ENCODE measurements at regions not wholly inside any gene's neighbourhood (a gene's known extent, or its start where the extent isn't known, plus 50 kb on each side); places are given as distances from the start of the nearest gene placed in this dataset.

DNA sequence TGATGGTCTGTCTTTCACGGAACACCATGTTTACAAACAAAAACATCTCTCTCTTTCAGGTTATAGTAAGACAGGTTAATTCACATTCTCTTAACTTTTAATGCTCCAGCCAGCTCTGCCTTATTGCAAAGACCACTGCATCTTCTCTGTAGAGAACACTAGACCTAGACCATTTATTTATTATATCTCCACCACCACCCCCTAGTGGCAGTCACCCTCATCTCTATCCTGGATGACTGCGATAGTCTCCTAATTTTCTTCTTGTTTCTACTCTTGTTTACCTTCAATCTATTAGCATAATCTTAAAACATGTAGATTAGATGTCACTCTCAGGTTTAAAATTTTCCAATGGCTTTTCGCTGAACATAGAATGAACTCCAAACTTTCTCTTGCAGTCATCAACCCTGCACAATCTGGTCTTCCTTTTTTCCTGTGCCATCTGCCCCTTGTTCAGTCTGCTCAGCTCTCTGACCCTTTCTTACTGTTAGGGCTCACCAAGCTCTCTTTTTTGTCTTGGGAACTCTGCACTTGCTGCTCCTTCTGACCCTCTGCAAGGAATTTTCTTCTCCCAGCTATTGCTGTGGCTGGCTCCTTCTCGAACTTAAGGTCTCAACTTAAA is 155.6 kb downstream of the SQOR start:
- peaks cover 0 to 2% (median 0%) of the 10 kb centered on the region in 7 donors for H3K4me1 Mint-ChIP-seq
- peaks cover 2 to 45% (median 31%) of the 10 kb centered on the region in 5 donors for H3K27me3 Mint-ChIP-seq
- Histone ChIP-seq H3K4me1 (ENCODE audit: control insufficient read depth in 2 of 2, insufficient read depth in 2 of 2, low read length in 2 of 2) (no peaks in the 10 kb centered on the region), H3K4me3 (ENCODE audit: low read length) (no peak overlapping the region), H3K27ac (ENCODE audit: low read depth, low read length) (no peak overlapping the region), H3K27me3 (ENCODE audit: control insufficient read depth in 2 of 2, insufficient read depth in 2 of 2, low read length in 2 of 2) (no peaks in the 10 kb centered on the region), H3K9me3 (ENCODE audit: control insufficient read depth in 2 of 3, low read length in 3 of 3) (no peaks in the 10 kb centered on the region), H3K36me3 (ENCODE audit: control insufficient read depth in 2 of 3, insufficient read depth in 3 of 3, low read length in 3 of 3) (no peaks in the 10 kb centered on the region)
- H3K4me3 Mint-ChIP-seq = no peak overlapping the region
- ChIA-PET CTCF (interaction anchor here (1.5 kb wide), 1 partner anchor 85 kb away, joined by 4 read pairs; no protein-coding TSS in a partner anchor), POLR2A (no interaction called here)
- ATAC-seq (no peak), DNase-seq (peak in 1 of 9 donors; percentile 2)
- no peak overlapping the region for H3K27ac Mint-ChIP-seq
- no peaks in the 10 kb centered on the region for H3K36me3 Mint-ChIP-seq
- peaks cover 0 to 2% (median 0%) of the 10 kb centered on the region in 11 donors for H3K9me3 Mint-ChIP-seq
- intact Hi-C loops (cut with micrococcal nuclease) = loop anchor here (1.0 to 5.0 kb wide), 2 partner anchors 83 to 85 kb away; no protein-coding TSS in a partner anchor

DNA sequence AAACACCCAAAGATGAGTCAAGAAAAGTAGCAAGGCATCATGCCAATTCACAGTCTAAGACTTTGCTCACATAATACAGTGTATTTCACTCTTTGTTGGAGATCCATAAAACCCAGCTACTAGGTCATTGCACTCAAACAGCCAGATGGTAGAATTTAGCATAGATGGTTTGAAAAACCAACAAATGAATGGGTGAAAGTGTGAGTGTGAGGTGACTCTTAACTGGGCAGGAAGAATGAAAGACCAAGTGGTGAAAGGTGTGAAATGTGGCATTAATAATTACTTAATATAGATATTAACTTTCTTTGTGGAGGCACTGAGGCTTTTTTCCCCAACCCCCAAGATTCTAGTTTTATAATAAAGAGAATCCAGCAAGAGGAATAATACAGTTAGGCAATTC is 159.5 kb downstream of the SQOR start:
- Mint-ChIP-seq H3K27ac (no peak overlapping the region), H3K4me3 (no peak overlapping the region), H3K4me1 (peaks cover 0 to 2% (median 0%) of the 10 kb centered on the region in 7 donors), H3K9me3 (peaks cover 0 to 2% (median 0%) of the 10 kb centered on the region in 11 donors), H3K27me3 (peaks cover 6 to 47% (median 44%) of the 10 kb centered on the region in 5 donors), H3K36me3 (no peaks in the 10 kb centered on the region)
- Histone ChIP-seq H3K27ac (ENCODE audit: low read depth, low read length) (no peak overlapping the region), H3K4me1 (ENCODE audit: control insufficient read depth in 2 of 2, insufficient read depth in 2 of 2, low read length in 2 of 2) (no peaks in the 10 kb centered on the region), H3K27me3 (ENCODE audit: control insufficient read depth in 2 of 2, insufficient read depth in 2 of 2, low read length in 2 of 2) (no peaks in the 10 kb centered on the region), H3K4me3 (ENCODE audit: low read length) (no peak overlapping the region), H3K9me3 (ENCODE audit: control insufficient read depth in 2 of 3, low read length in 3 of 3) (no peaks in the 10 kb centered on the region), H3K36me3 (ENCODE audit: control insufficient read depth in 2 of 3, insufficient read depth in 3 of 3, low read length in 3 of 3) (no peaks in the 10 kb centered on the region)
- ATAC-seq = no peak
- ChIA-PET POLR2A (no interaction called here), CTCF (no interaction called here)
- no peak for DNase-seq
- intact Hi-C loops (cut with micrococcal nuclease) = loop anchor here in 1 of 2 donors (5.0 kb wide), 1 partner anchor 87 kb away; no protein-coding TSS in a partner anchor

DNA sequence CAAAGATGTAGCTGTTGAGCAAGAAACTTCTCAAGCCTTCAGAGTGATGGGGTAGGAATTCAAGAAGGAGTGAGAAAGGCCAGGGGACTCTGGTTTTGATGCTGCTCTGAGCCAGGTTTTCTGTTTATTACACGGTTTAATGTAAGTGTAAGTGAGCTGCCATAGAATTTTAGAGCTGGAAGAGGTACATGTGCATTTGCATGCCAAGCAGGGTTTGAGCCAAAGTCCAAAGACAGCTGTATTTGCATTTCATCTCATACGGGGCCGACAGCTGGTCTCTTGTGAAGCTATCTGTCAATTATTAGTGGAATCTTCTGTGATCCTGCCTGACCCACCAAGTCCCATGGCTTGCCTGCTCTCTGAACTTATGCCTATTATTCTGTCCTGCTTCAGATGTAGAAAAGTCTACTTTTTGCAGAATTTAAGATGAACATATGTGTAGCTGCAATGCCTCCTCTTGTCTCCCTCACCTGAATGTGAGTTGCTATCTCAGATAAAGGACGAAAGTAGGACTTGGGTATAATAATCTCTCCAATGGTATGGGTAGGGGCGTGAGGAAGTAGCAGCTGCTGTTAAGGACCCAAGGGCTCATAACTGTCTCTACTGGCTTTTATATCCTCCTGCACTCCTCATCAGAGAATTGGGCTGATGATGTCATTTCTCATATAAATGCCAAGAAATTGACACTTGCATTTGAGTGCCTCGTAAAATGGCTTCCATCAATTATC is 160.0 kb downstream of the SQOR start:
- intact Hi-C loops (cut with micrococcal nuclease) = loop anchor here in 1 of 2 donors (5.0 kb wide), 1 partner anchor 88 kb away; no protein-coding TSS in a partner anchor
- no peak for DNase-seq
- no peak for ATAC-seq

DNA sequence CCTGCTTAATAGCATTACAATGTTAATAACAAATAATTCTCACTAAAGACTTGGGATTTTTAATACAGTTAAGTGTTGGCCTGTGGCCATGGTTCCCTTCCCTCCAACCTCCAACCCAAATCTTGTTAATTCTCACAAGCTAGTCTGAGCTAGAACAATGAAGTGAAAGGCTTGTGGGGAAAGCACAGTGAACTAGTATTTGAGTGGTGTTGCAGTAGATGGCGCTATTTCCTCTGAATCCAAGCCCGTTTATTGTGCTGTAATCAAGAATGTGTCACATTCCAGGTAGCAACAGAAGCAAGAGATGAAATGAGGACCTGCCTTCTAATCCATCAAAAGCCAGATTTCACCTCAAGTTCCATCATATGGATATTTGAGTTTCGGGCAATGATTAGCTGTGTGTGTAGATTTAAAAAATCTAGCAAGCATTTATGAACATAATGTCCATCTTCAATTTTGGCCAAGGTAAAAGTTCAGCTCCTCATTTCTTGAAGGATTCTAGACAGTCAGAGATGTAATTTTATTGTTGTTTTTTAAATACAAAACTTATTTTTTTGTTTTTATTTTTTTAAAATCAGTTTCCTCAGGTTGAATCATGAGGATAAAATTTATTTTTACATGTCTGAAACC is 160.7 kb downstream of the SQOR start:
- H3K36me3 ChIP-seq (ENCODE audit: control insufficient read depth in 2 of 3, insufficient read depth in 3 of 3, low read length in 3 of 3) = no peaks in the 10 kb centered on the region
- no peaks in the 10 kb centered on the region for H3K27me3 ChIP-seq (ENCODE audit: control insufficient read depth in 2 of 2, insufficient read depth in 2 of 2, low read length in 2 of 2)
- Mint-ChIP-seq H3K4me3 (no peak overlapping the region), H3K27ac (no peak overlapping the region), H3K27me3 (peaks cover 6 to 53% (median 43%) of the 10 kb centered on the region in 5 donors), H3K9me3 (peaks cover 0 to 2% (median 0%) of the 10 kb centered on the region in 11 donors), H3K4me1 (peaks cover 0 to 2% (median 0%) of the 10 kb centered on the region in 7 donors), H3K36me3 (no peaks in the 10 kb centered on the region)
- ChIA-PET POLR2A (no interaction called here), CTCF (no interaction called here)
- no peaks in the 10 kb centered on the region for H3K9me3 ChIP-seq (ENCODE audit: control insufficient read depth in 2 of 3, low read length in 3 of 3)
- H3K27ac ChIP-seq (ENCODE audit: low read depth, low read length) = no peak overlapping the region
- DNase-seq (peak in 1 of 9 donors; percentile 3), ATAC-seq (no peak)
- no peak overlapping the region for H3K4me3 ChIP-seq (ENCODE audit: low read length)
- H3K4me1 ChIP-seq (ENCODE audit: control insufficient read depth in 2 of 2, insufficient read depth in 2 of 2, low read length in 2 of 2) = no peaks in the 10 kb centered on the region
- intact Hi-C loops (cut with micrococcal nuclease) = no loop called here

More for the DNA sequence above, 160.0 kb downstream of the SQOR start:
- Mint-ChIP-seq H3K4me1 (peaks cover 0 to 2% (median 0%) of the 10 kb centered on the region in 7 donors), H3K27me3 (peaks cover 6 to 50% (median 45%) of the 10 kb centered on the region in 5 donors), H3K4me3 (no peak overlapping the region), H3K27ac (no peak overlapping the region), H3K36me3 (no peaks in the 10 kb centered on the region), H3K9me3 (peaks cover 0 to 2% (median 0%) of the 10 kb centered on the region in 11 donors)
- Histone ChIP-seq H3K36me3 (ENCODE audit: control insufficient read depth in 2 of 3, insufficient read depth in 3 of 3, low read length in 3 of 3) (no peaks in the 10 kb centered on the region), H3K27ac (ENCODE audit: low read depth, low read length) (no peak overlapping the region), H3K27me3 (ENCODE audit: control insufficient read depth in 2 of 2, insufficient read depth in 2 of 2, low read length in 2 of 2) (no peaks in the 10 kb centered on the region), H3K9me3 (ENCODE audit: control insufficient read depth in 2 of 3, low read length in 3 of 3) (no peaks in the 10 kb centered on the region), H3K4me1 (ENCODE audit: control insufficient read depth in 2 of 2, insufficient read depth in 2 of 2, low read length in 2 of 2) (no peaks in the 10 kb centered on the region), H3K4me3 (ENCODE audit: low read length) (no peak overlapping the region)
- CTCF ChIA-PET = no interaction called here
- POLR2A ChIA-PET = no interaction called here

DNA sequence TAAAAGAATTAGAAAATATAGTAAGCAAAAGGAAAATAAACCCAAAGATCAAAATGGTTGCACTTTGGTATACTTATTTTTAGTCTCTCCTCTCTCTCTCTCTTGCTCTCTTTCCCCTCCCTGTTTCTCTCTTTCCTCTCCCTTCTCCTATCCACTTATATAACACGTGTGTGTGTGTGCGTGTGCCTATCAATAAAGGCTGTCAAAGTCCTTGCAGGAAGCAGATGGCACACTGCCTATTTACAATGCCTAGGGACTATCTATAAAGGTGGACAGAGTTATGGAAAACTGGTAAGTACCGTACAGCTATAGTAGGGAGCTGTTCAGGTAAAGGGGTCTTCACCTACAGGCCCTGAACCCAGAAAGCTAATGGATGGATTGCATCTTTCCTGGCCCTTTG is 161.6 kb downstream of the SQOR start:
- Histone ChIP-seq H3K4me1 (ENCODE audit: control insufficient read depth in 2 of 2, insufficient read depth in 2 of 2, low read length in 2 of 2) (no peaks in the 10 kb centered on the region), H3K9me3 (ENCODE audit: control insufficient read depth in 2 of 3, low read length in 3 of 3) (no peaks in the 10 kb centered on the region), H3K36me3 (ENCODE audit: control insufficient read depth in 2 of 3, insufficient read depth in 3 of 3, low read length in 3 of 3) (no peaks in the 10 kb centered on the region), H3K27ac (ENCODE audit: low read depth, low read length) (no peak overlapping the region), H3K4me3 (ENCODE audit: low read length) (no peak overlapping the region), H3K27me3 (ENCODE audit: control insufficient read depth in 2 of 2, insufficient read depth in 2 of 2, low read length in 2 of 2) (no peaks in the 10 kb centered on the region)
- ChIA-PET POLR2A (no interaction called here), CTCF (interaction anchor here (0.6 kb wide), 1 partner anchor 107 kb away, joined by 4 read pairs; no protein-coding TSS in a partner anchor)
- peaks cover 0 to 2% (median 0%) of the 10 kb centered on the region in 7 donors for H3K4me1 Mint-ChIP-seq
- ATAC-seq (no peak), DNase-seq (no peak)
- H3K36me3 Mint-ChIP-seq = no peaks in the 10 kb centered on the region
- intact Hi-C loops (cut with micrococcal nuclease) = no loop called here
- H3K27me3 Mint-ChIP-seq = peaks cover 6 to 54% (median 37%) of the 10 kb centered on the region in 5 donors
- H3K27ac Mint-ChIP-seq = no peak overlapping the region
- H3K9me3 Mint-ChIP-seq = peaks cover 0 to 2% (median 0%) of the 10 kb centered on the region in 11 donors
- H3K4me3 Mint-ChIP-seq = no peak overlapping the region

DNA sequence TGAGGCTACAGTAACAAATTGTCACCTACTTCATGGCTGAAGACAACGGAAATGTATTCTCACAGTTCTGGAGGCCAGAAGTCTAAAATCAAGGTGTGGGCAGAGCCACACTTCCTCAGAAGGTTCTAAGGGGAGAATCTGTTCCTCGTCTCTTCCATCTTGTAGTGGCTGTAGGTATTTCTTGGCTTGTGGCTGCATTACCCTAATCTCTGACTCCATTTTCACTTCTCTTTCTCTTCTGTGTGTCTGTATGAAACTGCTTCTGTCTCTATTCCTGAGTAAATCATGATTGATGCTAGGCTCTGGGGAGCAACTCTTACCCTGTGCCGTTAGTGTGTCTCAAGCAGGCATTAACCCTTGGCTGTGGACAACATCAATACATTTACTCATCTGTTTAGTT is 164.7 kb downstream of the SQOR start:
- ChIA-PET POLR2A (interaction anchor here (0.6 kb wide), 1 partner anchor 311 kb away, joined by 3 read pairs; no protein-coding TSS in a partner anchor), CTCF (no interaction called here)
- Histone ChIP-seq H3K27ac (ENCODE audit: low read depth, low read length) (no peak overlapping the region), H3K9me3 (ENCODE audit: control insufficient read depth in 2 of 3, low read length in 3 of 3) (no peaks in the 10 kb centered on the region), H3K36me3 (ENCODE audit: control insufficient read depth in 2 of 3, insufficient read depth in 3 of 3, low read length in 3 of 3) (no peaks in the 10 kb centered on the region), H3K4me1 (ENCODE audit: control insufficient read depth in 2 of 2, insufficient read depth in 2 of 2, low read length in 2 of 2) (no peaks in the 10 kb centered on the region), H3K27me3 (ENCODE audit: control insufficient read depth in 2 of 2, insufficient read depth in 2 of 2, low read length in 2 of 2) (no peaks in the 10 kb centered on the region), H3K4me3 (ENCODE audit: low read length) (no peak overlapping the region)
- intact Hi-C loops (cut with micrococcal nuclease) = no loop called here
- ATAC-seq = no peak
- DNase-seq = no peak
- no peak overlapping the region for H3K27ac Mint-ChIP-seq
- no peaks in the 10 kb centered on the region for H3K4me1 Mint-ChIP-seq
- no peaks in the 10 kb centered on the region for H3K9me3 Mint-ChIP-seq
- no peaks in the 10 kb centered on the region for H3K36me3 Mint-ChIP-seq
- H3K4me3 Mint-ChIP-seq = no peak overlapping the region
- peaks cover 3 to 39% (median 24%) of the 10 kb centered on the region in 5 donors for H3K27me3 Mint-ChIP-seq

All from naive thymus-derived CD4-positive, alpha-beta T cell (primary cell).